ENCODE measurements at regions not wholly inside any gene's neighbourhood (a gene's known extent, or its start where the extent isn't known, plus 50 kb on each side); places are given as distances from the start of the nearest gene placed in this dataset.

GRCh38 chr5:1706428-1706827, 93.2 kb downstream of the MRPL36 start:
- H3K9me3 ChIP-seq = no peaks in the 10 kb centered on the region
- ATAC-seq (no peak), DNase-seq (no peak)
- TF ChIP-seq CTCF (IDR thresholded peaks at IDR 0.05) = no peak
- H3K4me3 ChIP-seq = no peak overlapping the region
- intact Hi-C loops (cut with DNase I) = no loop called here
- no peaks in the 10 kb centered on the region for H3K4me1 ChIP-seq
- no peak overlapping the region for H3K27ac ChIP-seq
- peaks cover 0 to 65% (median 38%) of the 10 kb centered on the region in 7 donors for H3K27me3 ChIP-seq
- WGBS, 2 donors = 85 to 92% methylated on average over 11 of the region's 11 CpGs
- no peaks in the 10 kb centered on the region for H3K36me3 ChIP-seq

GRCh38 chr5:1706021-1706420, 93.6 kb downstream of the MRPL36 start:
- H3K27ac ChIP-seq = no peak overlapping the region
- H3K4me3 ChIP-seq = no peak overlapping the region
- no peaks in the 10 kb centered on the region for H3K9me3 ChIP-seq
- no peaks in the 10 kb centered on the region for H3K4me1 ChIP-seq
- ATAC-seq (no peak), DNase-seq (no peak)
- 90 to 91% methylated on average over 17 of the region's 17 CpGs for WGBS, 2 donors
- intact Hi-C loops (cut with DNase I) = no loop called here
- H3K27me3 ChIP-seq = peaks cover 0 to 69% (median 38%) of the 10 kb centered on the region in 7 donors
- no peaks in the 10 kb centered on the region for H3K36me3 ChIP-seq
- TF ChIP-seq CTCF (IDR thresholded peaks at IDR 0.05) = no peak

GRCh38 chr5:1704676-1705075, 95.0 kb downstream of the MRPL36 start:
- DNase-seq = no peak
- no peak overlapping the region for H3K4me3 ChIP-seq
- peaks cover 0 to 73% (median 37%) of the 10 kb centered on the region in 7 donors for H3K27me3 ChIP-seq
- H3K9me3 ChIP-seq = no peaks in the 10 kb centered on the region
- no peaks in the 10 kb centered on the region for H3K36me3 ChIP-seq
- ATAC-seq = no peak
- intact Hi-C loops (cut with DNase I) = no loop called here
- H3K27ac ChIP-seq = no peak overlapping the region
- H3K4me1 ChIP-seq = no peaks in the 10 kb centered on the region
- WGBS, 2 donors = 72% methylated on average over 7 of the region's 7 CpGs
- TF ChIP-seq CTCF (IDR thresholded peaks at IDR 0.05) = no peak

- Histone ChIP-seq H3K4me3 (no peak overlapping the region), H3K9me3 (no peaks in the 10 kb centered on the region), H3K27ac (no peak overlapping the region), H3K36me3 (no peaks in the 10 kb centered on the region), H3K4me1 (no peaks in the 10 kb centered on the region), H3K27me3 (peaks cover 0 to 73% (median 36%) of the 10 kb centered on the region in 7 donors)
- TF ChIP-seq CTCF (IDR thresholded peaks at IDR 0.05) = no peak
- ATAC-seq (no peak), DNase-seq (no peak)
- intact Hi-C loops (cut with DNase I) = no loop called here
- WGBS, 2 donors = 87 to 89% methylated on average over 13 of the region's 13 CpGs
Observed at GRCh38 chr5:1704266-1704665, 95.4 kb downstream of the MRPL36 start.

All from heart right ventricle (tissue), 16 donors.